ENCODE measurements at regions not wholly inside any gene's neighbourhood (a gene's known extent, or its start where the extent isn't known, plus 50 kb on each side); places are given as distances from the start of the nearest gene placed in this dataset.

DNA sequence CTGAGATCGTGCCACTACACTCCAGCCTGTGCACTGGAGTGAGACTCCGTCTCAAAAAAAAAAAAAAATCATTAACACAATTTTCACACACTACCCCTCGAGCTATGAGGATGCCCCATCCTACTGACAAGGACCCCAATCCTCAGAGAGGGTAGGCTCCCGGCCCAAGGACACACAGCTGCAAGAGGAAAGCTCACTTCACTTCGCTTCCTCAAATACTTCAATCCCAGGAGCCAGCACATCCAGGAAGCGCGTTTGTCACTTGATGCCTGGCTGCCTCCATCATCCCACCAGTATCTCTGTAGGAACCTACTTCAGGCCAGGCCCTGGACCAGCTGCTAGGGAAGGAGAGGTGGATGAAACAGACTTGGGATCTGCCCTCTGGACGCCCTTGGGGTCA, 144.0 kb downstream of the CRYBB2 start:
- Histone ChIP-seq H3K27me3 (ENCODE audit: insufficient read depth, low read length) (no peaks in the 10 kb centered on the region), H2AFZ (ENCODE audit: low read depth, low read length, poor library complexity, severe bottlenecking) (no peak overlapping the region), H3K4me3 (replicated peaks in 1 of 2; ENCODE audit: low read depth in 1 of 2, low read length in 2 of 2) (no peak overlapping the region), H4K20me1 (ENCODE audit: insufficient read depth) (no peaks in the 10 kb centered on the region), H3K4me2 (ENCODE audit: low read length) (no peak overlapping the region), H3K9me3 (ENCODE audit: control insufficient read depth in 1 of 2, insufficient read depth in 1 of 2, low read depth in 1 of 2, low read length in 2 of 2) (no peaks in the 10 kb centered on the region), H3K36me3 (ENCODE audit: control insufficient read depth in 1 of 2, insufficient read depth in 2 of 2, low read length in 2 of 2) (peaks cover 0 to 4% of the 10 kb centered on the region in 2 experiments; a peak in 2 of 4 replicates), H3K79me2 (ENCODE audit: insufficient read depth, low read length) (0 out of 2 replicates have a peak, but pooled peaks cover 3% of the 10 kb centered on the region), H3K27ac (ENCODE audit: low read depth, low read length) (no peak overlapping the region), H3K9me2 (ENCODE audit: insufficient read depth) (no peaks in the 10 kb centered on the region), H3K4me1 (ENCODE audit: control insufficient read depth in 1 of 2, insufficient read depth in 2 of 2, low read length in 2 of 2) (peaks cover 2 to 5% of the 10 kb centered on the region in 2 experiments; a peak in 2 of 4 replicates), H3K9ac (ENCODE audit: low read length) (no peak overlapping the region)
- no TSS peak for BruUV-seq (replicated peaks)
- TF ChIP-seq EGR1 (IDR thresholded peaks at IDR 0.05; ENCODE audit: low read depth) (no peak), CBX3 (IDR thresholded peaks at IDR 0.05; ENCODE audit: low read depth) (no peak), SIN3A (IDR thresholded peaks at IDR 0.05; ENCODE audit: low read depth) (no peak), RAD21 (IDR thresholded peaks at IDR 0.05; ENCODE audit: low read depth) (no peak), TCF7L2 (IDR thresholded peaks at IDR 0.05; ENCODE audit: borderline replicate concordance, extremely low read depth, insufficient read depth, insufficient read length) (no peak), ZNF274 (IDR thresholded peaks at IDR 0.05; ENCODE audit: low read depth, low read length) (no peak), CEBPB (IDR thresholded peaks at IDR 0.05; ENCODE audit: low read depth) (no peak), ZBTB33 (IDR thresholded peaks at IDR 0.05; ENCODE audit: extremely low read depth, insufficient replicate concordance, low read length) (no peak), EZH2phosphoT487 (IDR thresholded peaks at IDR 0.05; ENCODE audit: borderline replicate concordance) (no peak), ZFX (IDR thresholded peaks at IDR 0.05) (no peak), SP1 (IDR thresholded peaks at IDR 0.05; ENCODE audit: low read depth) (no peak), CTCF (IDR thresholded peaks at IDR 0.05 in 2 of 3, conservative IDR thresholded peaks at IDR 0.05 in 1 of 3; ENCODE audit: borderline replicate concordance in 1 of 3, insufficient read depth in 1 of 3, low read depth in 2 of 3, low read length in 2 of 3) (no peak), POLR2A (IDR thresholded peaks at IDR 0.05; ENCODE audit: borderline replicate concordance, extremely low read depth, insufficient read depth, insufficient read length) (no peak), REST (IDR thresholded peaks at IDR 0.05; ENCODE audit: low read depth) (no peak), SRF (IDR thresholded peaks at IDR 0.05; ENCODE audit: low read depth) (no peak), JUND (IDR thresholded peaks at IDR 0.05) (no peak), POLR2AphosphoS5 (IDR thresholded peaks at IDR 0.05; ENCODE audit: low read depth, low read length) (no peak), EZH2 (IDR thresholded peaks at IDR 0.05) (no peak)
- TF ChIP-seq, protein P1, sequence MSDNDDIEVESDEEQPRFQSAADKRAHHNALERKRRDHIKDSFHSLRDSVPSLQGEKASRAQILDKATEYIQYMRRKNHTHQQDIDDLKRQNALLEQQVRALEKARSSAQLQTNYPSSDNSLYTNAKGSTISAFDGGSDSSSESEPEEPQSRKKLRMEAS (IDR thresholded peaks at IDR 0.05), result no peak
- TF ChIP-seq, protein P2, sequence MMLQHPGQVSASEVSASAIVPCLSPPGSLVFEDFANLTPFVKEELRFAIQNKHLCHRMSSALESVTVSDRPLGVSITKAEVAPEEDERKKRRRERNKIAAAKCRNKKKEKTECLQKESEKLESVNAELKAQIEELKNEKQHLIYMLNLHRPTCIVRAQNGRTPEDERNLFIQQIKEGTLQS (IDR thresholded peaks at IDR 0.05), result no peak
- POLR2A ChIA-PET, result no interaction called here
- no peak for DNase-seq (ENCODE audit: low read depth, low spot score)
- CTCF ChIA-PET, result interaction anchor here (0.7 kb wide), 1 partner anchor 424 kb away, joined by 3 read pairs; no protein-coding TSS in a partner anchor
- no peak for ATAC-seq
- intact Hi-C loops (cut with micrococcal nuclease), result loop anchor here (2.0 to 5.0 kb wide), 2 partner anchors 83 to 339 kb away; no protein-coding TSS in a partner anchor
- RAD21 ChIA-PET (ENCODE audit: low non-redundant PET in 1 of 2, low total read pairs in 2 of 2, uncharacterized antibody in 2 of 2, unreplicated experiment in 2 of 2), result no interaction called here
